ENCODE measurements at regions not wholly inside any gene's neighbourhood (a gene's known extent, or its start where the extent isn't known, plus 50 kb on each side); places are given as distances from the start of the nearest gene placed in this dataset.
A peak's percentile ranks its signal among the peaks of the same experiment; 100 is the strongest.

- no peak for DNase-seq
Measured at GRCh38 chr3:80116281-80116680, 348.5 kb upstream of the ROBO1 start.

GRCh38 chr3:80114694-80115093 lies 346.9 kb upstream of the ROBO1 start:
- no peak for DNase-seq

- DNase-seq, result no peak
Measured at GRCh38 chr3:80113331-80113730, 345.5 kb upstream of the ROBO1 start.

GRCh38 chr3:80099559-80100066 lies 331.8 kb upstream of the ROBO1 start:
- no peak for DNase-seq

GRCh38 chr3:80097674-80098073 lies 329.9 kb upstream of the ROBO1 start:
- DNase-seq, result no peak

GRCh38 chr3:80096909-80097308 lies 329.1 kb upstream of the ROBO1 start:
- no peak for DNase-seq

GRCh38 chr3:80094589-80094988 lies 326.8 kb upstream of the ROBO1 start:
- no peak for DNase-seq

- no peak for DNase-seq
Measured at GRCh38 chr3:80087767-80088166, 320.0 kb upstream of the ROBO1 start.

- no peak for DNase-seq
Measured at GRCh38 chr3:80086426-80086825, 318.6 kb upstream of the ROBO1 start.

- DNase-seq, result no peak
Measured at GRCh38 chr3:80079886-80080285, 312.1 kb upstream of the ROBO1 start.

- no peak for DNase-seq
Measured at GRCh38 chr3:80068459-80068858, 300.7 kb upstream of the ROBO1 start.

GRCh38 chr3:80063535-80063934 lies 295.7 kb upstream of the ROBO1 start:
- no peak for DNase-seq

GRCh38 chr3:80060664-80061063 lies 292.9 kb upstream of the ROBO1 start:
- DNase-seq, result no peak

GRCh38 chr3:80055306-80055705 lies 287.5 kb upstream of the ROBO1 start:
- no peak for DNase-seq

GRCh38 chr3:80052271-80052670 lies 284.5 kb upstream of the ROBO1 start:
- DNase-seq, result peak; percentile 9

GRCh38 chr3:80051602-80051962 lies 283.8 kb upstream of the ROBO1 start:
- DNase-seq, result peak; percentile 79

GRCh38 chr3:80050826-80051601 lies 283.2 kb upstream of the ROBO1 start:
- peak; percentile 29 for DNase-seq

- no peak for DNase-seq
Measured at GRCh38 chr3:80043226-80043625, 275.4 kb upstream of the ROBO1 start.

GRCh38 chr3:80040067-80040466 lies 272.3 kb upstream of the ROBO1 start:
- no peak for DNase-seq

GRCh38 chr3:80036176-80036575 lies 268.4 kb upstream of the ROBO1 start:
- DNase-seq, result no peak

GRCh38 chr3:80035021-80035420 lies 267.2 kb upstream of the ROBO1 start:
- no peak for DNase-seq

- DNase-seq, result no peak
Measured at GRCh38 chr3:80023010-80023409, 255.2 kb upstream of the ROBO1 start.

GRCh38 chr3:80018375-80018774 lies 250.6 kb upstream of the ROBO1 start:
- no peak for DNase-seq

GRCh38 chr3:80017369-80017768 lies 249.6 kb upstream of the ROBO1 start:
- DNase-seq, result no peak

GRCh38 chr3:80014576-80014975 lies 246.8 kb upstream of the ROBO1 start:
- DNase-seq, result no peak
